RWPE1 (cell line): ENCODE measurements at regions not wholly inside any gene's neighbourhood (a gene's known extent, or its start where the extent isn't known, plus 50 kb on each side); places are given as distances from the start of the nearest gene placed in this dataset.

ENCODE experiments used
- CTCF ChIA-PET: fragments of 350-600 bp; sonication (Branson Sonifier 250); formaldehyde crosslinking; extraction: SDS; loops from one replicate; lab custom pipeline; 2021; lab: Yijun Ruan, JAX
- POLR2A ChIA-PET: fragments of 400-600 bp; formaldehyde crosslinking; extraction: SDS; loops from one replicate; lab custom pipeline; 2020; ENCODE audit warnings: antibody characterized with exemption; ENCODE audit not compliant: low non-redundant PET; lab: Yijun Ruan, JAX
- DNase-seq: peaks from one replicate; pipeline ENCODE4 v3.0.0; 2012; ENCODE audit warnings: low spot score
- H3K27ac ChIP-seq: fragments of 450-650 bp; 2 replicates; pipeline ENCODE4 v1.5.1; 2017
- TF ChIP-seq, protein P1 (sequence below): fragments of 450-650 bp; conservative IDR thresholded peaks from 2 replicates; pipeline ENCODE4 v1.5.1; 2017; ENCODE audit warnings: low read depth, mild to moderate bottlenecking

DNA sequence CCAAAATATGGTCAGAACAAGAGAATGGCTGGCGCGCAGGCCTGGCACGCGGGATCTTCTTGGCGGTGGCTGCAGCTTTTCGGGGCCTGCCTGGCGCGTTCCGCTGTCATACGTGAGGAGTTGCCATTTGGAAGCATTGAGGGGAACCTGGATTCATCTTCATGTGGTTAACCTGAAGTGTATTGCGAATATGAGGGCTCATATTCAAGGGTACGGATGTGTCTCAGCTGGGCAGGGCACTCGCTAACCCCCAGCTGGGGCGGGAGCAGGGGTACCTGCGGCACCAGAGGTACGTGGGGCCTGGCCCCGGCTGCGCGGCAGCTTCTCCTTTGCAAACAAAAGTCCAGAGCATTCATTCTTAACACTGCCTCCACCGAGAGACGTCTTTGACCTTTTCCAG is 605.6 kb downstream of the QKI start:
- TF ChIP-seq, protein P1, sequence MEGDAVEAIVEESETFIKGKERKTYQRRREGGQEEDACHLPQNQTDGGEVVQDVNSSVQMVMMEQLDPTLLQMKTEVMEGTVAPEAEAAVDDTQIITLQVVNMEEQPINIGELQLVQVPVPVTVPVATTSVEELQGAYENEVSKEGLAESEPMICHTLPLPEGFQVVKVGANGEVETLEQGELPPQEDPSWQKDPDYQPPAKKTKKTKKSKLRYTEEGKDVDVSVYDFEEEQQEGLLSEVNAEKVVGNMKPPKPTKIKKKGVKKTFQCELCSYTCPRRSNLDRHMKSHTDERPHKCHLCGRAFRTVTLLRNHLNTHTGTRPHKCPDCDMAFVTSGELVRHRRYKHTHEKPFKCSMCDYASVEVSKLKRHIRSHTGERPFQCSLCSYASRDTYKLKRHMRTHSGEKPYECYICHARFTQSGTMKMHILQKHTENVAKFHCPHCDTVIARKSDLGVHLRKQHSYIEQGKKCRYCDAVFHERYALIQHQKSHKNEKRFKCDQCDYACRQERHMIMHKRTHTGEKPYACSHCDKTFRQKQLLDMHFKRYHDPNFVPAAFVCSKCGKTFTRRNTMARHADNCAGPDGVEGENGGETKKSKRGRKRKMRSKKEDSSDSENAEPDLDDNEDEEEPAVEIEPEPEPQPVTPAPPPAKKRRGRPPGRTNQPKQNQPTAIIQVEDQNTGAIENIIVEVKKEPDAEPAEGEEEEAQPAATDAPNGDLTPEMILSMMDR, result no peak
- ChIA-PET CTCF (no interaction called here), POLR2A (no interaction called here)
- H3K27ac ChIP-seq, result no peak overlapping the region
- no peak for DNase-seq

DNA sequence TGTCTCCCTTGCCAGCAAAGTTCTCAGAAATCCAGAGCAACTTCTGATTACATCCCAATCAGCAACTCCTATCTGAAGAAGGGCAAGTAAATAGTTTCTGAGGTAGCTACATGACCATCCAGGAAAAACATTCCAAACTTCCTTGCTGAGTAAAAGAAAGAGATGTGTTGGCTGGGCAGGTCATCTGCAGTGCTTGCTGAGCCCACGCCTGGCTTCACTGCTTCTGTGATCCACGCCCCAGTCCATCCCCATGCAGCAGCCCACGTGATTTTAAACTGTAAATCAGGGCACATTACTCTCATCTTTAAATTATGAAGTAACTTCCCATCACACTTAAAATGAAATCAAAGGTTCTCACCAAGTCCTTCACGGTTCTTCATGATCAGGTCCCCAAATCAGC is 603.6 kb downstream of the QKI start:
- TF ChIP-seq, protein P1, result no peak
- DNase-seq, result no peak
- no peak overlapping the region for H3K27ac ChIP-seq
- ChIA-PET POLR2A (no interaction called here), CTCF (no interaction called here)

DNA sequence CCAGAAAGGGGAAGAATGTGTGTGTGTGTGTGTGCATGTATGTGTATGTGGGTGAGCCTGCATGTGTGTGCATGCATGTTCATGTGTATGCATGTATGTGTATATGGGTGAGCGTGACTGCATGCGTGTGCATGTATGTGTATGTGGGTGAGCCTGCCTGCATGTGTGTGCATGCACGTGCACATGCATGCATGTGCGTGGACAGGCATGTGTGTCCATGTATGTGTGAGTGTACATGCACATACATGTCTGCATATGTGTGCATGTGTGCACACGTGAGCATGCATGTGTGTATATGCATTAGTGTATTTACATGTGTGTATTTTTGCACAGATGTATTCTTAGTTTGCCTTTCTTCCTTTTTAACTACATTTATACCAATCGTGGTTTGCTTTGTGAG is 601.5 kb downstream of the QKI start:
- TF ChIP-seq, protein P1, result no peak
- POLR2A ChIA-PET, result no interaction called here
- H3K27ac ChIP-seq, result no peak overlapping the region
- CTCF ChIA-PET, result no interaction called here
- DNase-seq, result no peak

DNA sequence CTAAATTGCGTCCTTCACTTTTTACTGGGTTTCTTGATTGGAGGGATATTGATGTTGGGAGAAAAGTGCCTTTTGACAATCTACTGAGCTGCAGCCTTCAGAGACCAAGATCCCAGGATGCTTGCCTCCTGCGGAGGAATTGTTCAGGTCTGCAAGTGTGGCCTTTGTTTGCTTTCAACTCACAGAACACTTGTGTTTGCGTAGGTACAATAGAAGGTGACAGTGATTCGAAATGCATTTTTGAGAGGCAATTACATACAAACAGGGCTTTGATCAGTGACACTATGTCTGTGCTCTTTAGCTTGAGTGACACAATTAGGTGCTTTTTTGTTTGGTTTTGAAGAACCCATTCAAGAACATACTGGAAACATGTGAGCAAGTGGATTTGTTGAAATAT is 600.6 kb downstream of the QKI start:
- ChIA-PET POLR2A (no interaction called here), CTCF (no interaction called here)
- H3K27ac ChIP-seq, result no peak overlapping the region
- TF ChIP-seq, protein P1, result no peak
- DNase-seq, result no peak

DNA sequence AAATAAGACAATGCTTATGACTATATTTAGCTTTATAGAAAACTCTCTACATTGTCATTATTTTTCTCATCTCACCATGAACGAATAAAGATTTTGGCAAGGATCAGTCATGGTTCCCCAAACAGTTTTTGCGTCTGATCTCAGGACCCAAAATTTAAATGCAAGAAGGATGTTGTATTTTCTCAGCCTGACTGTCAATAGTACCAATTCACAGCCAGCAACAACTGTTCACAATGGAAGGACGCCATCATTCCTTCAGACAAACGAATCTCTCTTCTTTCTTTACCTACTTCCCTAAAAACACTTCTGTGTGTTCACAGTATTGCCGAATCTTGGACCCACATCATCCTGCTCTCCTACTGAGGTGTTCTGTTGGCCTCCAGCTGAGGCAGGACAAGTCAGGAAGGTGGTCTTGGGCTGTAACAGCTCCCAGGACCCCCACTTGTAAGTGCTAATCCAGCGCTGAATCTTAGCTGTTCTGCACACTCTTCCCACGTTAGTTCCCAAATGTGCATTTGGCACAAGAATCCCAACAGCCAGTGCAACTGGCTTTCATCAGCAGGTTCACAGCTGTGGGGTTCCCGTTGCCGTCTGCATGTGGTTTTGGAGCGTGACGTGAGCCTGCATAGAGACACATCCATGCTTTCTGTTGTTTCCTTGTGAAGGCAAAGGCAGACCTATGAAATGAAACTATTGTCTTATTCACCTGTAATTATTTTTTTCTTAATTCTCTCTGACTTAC is 600.0 kb downstream of the QKI start:
- no peak overlapping the region for H3K27ac ChIP-seq
- TF ChIP-seq, protein P1, result no peak
- DNase-seq, result no peak
- CTCF ChIA-PET, result no interaction called here
- POLR2A ChIA-PET, result no interaction called here

DNA sequence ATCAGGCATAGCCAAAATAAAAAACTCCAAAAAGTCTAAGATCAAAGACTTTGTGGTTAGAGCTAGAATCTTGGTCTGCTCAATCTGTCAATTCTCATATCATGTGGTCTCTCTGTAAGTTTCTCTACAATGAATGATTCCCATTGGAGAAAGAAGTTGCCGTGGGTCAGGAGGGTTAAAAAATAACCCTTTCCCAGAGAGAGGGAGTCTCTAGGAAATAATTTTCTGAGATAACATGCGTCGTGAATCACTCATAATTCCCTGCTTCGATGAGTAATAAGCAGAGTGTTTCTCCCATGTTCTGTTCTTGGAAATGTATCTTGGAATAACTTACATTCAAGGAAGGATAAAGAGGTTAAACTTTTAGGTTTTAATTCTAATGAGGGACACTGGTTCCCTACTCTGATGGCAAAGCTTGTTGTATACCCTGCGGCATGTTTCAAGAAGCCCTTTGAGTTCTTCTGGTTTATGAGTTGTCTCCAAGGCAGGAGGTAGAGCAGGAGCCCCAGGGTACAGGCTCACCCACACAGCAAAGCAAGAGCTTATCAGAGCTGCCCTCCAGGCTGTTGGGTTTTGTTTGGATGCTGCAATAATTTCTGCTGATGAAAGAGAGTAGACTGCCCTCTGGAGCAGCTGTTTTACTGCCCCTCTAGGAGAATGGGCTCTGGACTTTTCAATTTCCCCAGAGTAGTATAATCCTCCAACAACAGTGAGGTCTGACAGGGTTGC is 599.1 kb downstream of the QKI start:
- POLR2A ChIA-PET, result no interaction called here
- no peak overlapping the region for H3K27ac ChIP-seq

More for the DNA sequence above, 599.1 kb downstream of the QKI start:
- CTCF ChIA-PET, result interaction anchor here (0.5 kb wide), 1 partner anchor 355 kb away, joined by 3 read pairs; no protein-coding TSS in a partner anchor
- TF ChIP-seq, protein P1, result no peak
- peak; percentile 30 for DNase-seq
